ENCODE measurements at regions not wholly inside any gene's neighbourhood (a gene's known extent, or its start where the extent isn't known, plus 50 kb on each side); places are given as distances from the start of the nearest gene placed in this dataset.
A peak's percentile ranks its signal among the peaks of the same experiment; 100 is the strongest.

GRCh38 chr21:35458405-35458804 is 409.3 kb upstream of the RUNX1 start:
- intact Hi-C loops (cut with DNase I), result no loop called here
- H3K9me3 ChIP-seq (ENCODE audit: control insufficient read depth, low read length), result no peaks in the 10 kb centered on the region

DNA sequence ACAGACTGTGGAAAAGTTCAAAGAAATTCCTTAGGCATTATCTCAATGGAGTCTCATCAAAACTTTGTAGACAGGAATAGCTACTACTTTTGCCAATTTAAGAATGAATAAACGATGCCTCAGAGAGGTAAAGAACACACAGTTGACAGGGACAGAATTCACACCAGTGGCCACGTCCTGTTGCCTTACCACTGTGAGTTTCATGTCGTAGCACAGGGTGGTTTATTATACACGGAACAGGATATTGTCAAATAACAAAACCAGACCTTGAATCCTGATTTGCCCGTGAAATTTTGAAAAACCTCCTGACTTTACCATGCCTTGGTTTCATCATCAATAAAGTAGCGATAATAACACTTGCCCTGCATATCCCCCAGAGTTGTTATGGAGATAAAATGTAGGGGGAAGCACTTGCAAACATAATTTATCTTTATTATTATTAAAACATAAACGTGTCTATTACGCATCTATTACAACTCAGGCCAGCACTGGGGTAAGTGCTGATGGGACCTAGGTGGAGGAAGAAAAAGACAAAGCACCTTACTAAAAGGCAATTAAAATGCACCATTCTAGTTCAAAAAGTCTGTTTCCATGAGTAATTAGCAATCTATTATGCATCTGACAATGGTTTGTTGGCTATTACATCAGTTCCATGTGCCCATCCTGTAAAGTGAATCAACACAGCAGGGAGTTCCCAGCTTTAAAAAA is 408.1 kb upstream of the RUNX1 start:
- Histone ChIP-seq H3K27me3 (ENCODE audit: control insufficient read depth, insufficient read depth) (no peaks in the 10 kb centered on the region), H3K4me3 (ENCODE audit: low read length) (no peak overlapping the region), H3K27ac (ENCODE audit: low read length) (no peak overlapping the region), H3K9me3 (ENCODE audit: control insufficient read depth, low read length) (no peaks in the 10 kb centered on the region), H3K4me1 (ENCODE audit: control insufficient read depth, insufficient read depth, low read length) (no peaks in the 10 kb centered on the region)
- ATAC-seq (no peak), DNase-seq (no peak)
- 81% methylated on average over 8 of the region's 8 CpGs for WGBS
- intact Hi-C loops (cut with DNase I), result no loop called here

More at GRCh38 chr21:35458405-35458804, 409.3 kb upstream of the RUNX1 start:
- Histone ChIP-seq H3K27me3 (ENCODE audit: control insufficient read depth, insufficient read depth) (no peaks in the 10 kb centered on the region), H3K27ac (ENCODE audit: low read length) (no peak overlapping the region), H3K4me1 (ENCODE audit: control insufficient read depth, insufficient read depth, low read length) (no peaks in the 10 kb centered on the region), H3K4me3 (ENCODE audit: low read length) (no peak overlapping the region)
- 76% methylated on average over 5 of the region's 5 CpGs for WGBS
- ATAC-seq (no peak), DNase-seq (no peak)

GRCh38 chr21:35451276-35451675 is 402.2 kb upstream of the RUNX1 start:
- WGBS, result 89% methylated on average over 1 of the region's 1 CpG
- no peaks in the 10 kb centered on the region for H3K27me3 ChIP-seq (ENCODE audit: control insufficient read depth, insufficient read depth)
- H3K27ac ChIP-seq (ENCODE audit: low read length), result no peak overlapping the region
- DNase-seq (no peak), ATAC-seq (no peak)
- no peaks in the 10 kb centered on the region for H3K9me3 ChIP-seq (ENCODE audit: control insufficient read depth, low read length)
- no peak overlapping the region for H3K4me3 ChIP-seq (ENCODE audit: low read length)
- no peaks in the 10 kb centered on the region for H3K4me1 ChIP-seq (ENCODE audit: control insufficient read depth, insufficient read depth, low read length)
- intact Hi-C loops (cut with DNase I), result no loop called here

- no peak overlapping the region for H3K4me3 ChIP-seq (ENCODE audit: low read length)
- no peaks in the 10 kb centered on the region for H3K4me1 ChIP-seq (ENCODE audit: control insufficient read depth, insufficient read depth, low read length)
- intact Hi-C loops (cut with DNase I), result no loop called here
- H3K27me3 ChIP-seq (ENCODE audit: control insufficient read depth, insufficient read depth), result no peaks in the 10 kb centered on the region
- 93% methylated on average over 4 of the region's 4 CpGs for WGBS
- no peak for DNase-seq
- no peaks in the 10 kb centered on the region for H3K9me3 ChIP-seq (ENCODE audit: control insufficient read depth, low read length)
- ATAC-seq, result no peak
- no peak overlapping the region for H3K27ac ChIP-seq (ENCODE audit: low read length)
These were observed 401.7 kb upstream of the RUNX1 start for GRCh38 chr21:35450830-35451229.

DNA sequence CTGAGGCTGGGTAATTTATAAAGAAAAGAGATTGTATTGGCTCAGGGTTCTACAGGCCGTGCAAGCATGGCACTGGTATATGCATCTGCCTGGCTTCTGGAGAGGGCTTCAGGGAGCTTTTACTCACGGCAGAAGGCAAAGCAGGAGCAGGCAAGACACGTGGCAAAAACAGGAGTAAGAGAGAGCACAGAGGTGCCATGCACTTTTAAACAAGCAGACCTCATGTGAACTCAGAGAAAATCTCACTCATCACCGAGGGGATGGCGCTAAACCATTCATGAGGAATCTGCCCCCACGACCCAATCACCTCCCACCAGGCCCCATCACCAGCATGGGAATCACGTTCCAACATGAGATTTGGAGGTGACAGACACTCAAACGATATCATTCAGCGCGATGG is 400.7 kb upstream of the RUNX1 start:
- intact Hi-C loops (cut with DNase I), result no loop called here
- H3K27ac ChIP-seq (ENCODE audit: low read length), result no peak overlapping the region

DNA sequence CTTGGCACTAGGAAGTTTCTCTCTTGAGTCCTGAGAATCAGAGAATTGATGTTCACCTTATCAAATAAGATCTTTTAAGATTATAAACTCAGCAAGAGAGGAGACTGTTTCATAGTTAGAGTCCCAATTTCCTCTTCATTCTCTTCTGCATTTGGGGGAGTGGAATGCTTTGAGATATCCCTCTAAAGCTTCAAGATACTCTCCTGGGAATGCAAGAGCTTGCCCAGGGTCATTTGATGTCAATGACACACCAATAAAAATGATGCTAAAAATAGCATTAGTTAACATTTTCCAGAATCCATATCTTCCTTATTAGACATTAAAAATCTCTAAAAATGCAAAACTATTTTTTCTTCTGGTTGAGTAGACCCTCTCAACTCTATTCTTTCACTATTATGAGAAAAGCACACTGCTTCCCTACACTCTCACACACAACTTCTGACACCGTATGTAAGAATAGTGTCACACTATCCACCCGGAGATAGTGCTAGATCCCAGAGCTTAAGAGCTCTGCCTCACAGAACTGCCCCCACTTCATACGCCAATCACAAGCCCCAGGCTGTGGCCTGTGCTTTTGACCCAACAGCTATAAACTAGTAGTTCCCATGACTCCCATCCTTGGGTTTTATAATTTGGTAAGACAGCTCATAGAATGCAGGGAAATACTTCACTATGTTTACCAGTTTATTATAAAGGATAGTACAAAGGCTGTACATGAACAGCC is 399.9 kb upstream of the RUNX1 start:
- DNase-seq, result no peak
- WGBS, result 51% methylated on average over 3 of the region's 3 CpGs
- H3K27me3 ChIP-seq (ENCODE audit: control insufficient read depth, insufficient read depth), result no peaks in the 10 kb centered on the region
- H3K9me3 ChIP-seq (ENCODE audit: control insufficient read depth, low read length), result no peaks in the 10 kb centered on the region
- no peaks in the 10 kb centered on the region for H3K4me1 ChIP-seq (ENCODE audit: control insufficient read depth, insufficient read depth, low read length)
- ATAC-seq, result peak in 1 of 2 donors; percentile 60
- H3K27ac ChIP-seq (ENCODE audit: low read length), result no peak overlapping the region
- no peak overlapping the region for H3K4me3 ChIP-seq (ENCODE audit: low read length)
- intact Hi-C loops (cut with DNase I), result no loop called here

More for the DNA sequence above, 400.7 kb upstream of the RUNX1 start:
- peak; percentile 77 to 78 for ATAC-seq
- DNase-seq, result peak in 1 of 3 donors; percentile 17
- no peaks in the 10 kb centered on the region for H3K27me3 ChIP-seq (ENCODE audit: control insufficient read depth, insufficient read depth)
- 66% methylated on average over 10 of the region's 10 CpGs for WGBS
- no peaks in the 10 kb centered on the region for H3K4me1 ChIP-seq (ENCODE audit: control insufficient read depth, insufficient read depth, low read length)
- H3K4me3 ChIP-seq (ENCODE audit: low read length), result no peak overlapping the region
- no peaks in the 10 kb centered on the region for H3K9me3 ChIP-seq (ENCODE audit: control insufficient read depth, low read length)

- intact Hi-C loops (cut with DNase I), result no loop called here
- 83% methylated on average over 1 of the region's 1 CpG for WGBS
- no peak for ATAC-seq
These were observed 395.3 kb upstream of the RUNX1 start for GRCh38 chr21:35444391-35444790.

DNA sequence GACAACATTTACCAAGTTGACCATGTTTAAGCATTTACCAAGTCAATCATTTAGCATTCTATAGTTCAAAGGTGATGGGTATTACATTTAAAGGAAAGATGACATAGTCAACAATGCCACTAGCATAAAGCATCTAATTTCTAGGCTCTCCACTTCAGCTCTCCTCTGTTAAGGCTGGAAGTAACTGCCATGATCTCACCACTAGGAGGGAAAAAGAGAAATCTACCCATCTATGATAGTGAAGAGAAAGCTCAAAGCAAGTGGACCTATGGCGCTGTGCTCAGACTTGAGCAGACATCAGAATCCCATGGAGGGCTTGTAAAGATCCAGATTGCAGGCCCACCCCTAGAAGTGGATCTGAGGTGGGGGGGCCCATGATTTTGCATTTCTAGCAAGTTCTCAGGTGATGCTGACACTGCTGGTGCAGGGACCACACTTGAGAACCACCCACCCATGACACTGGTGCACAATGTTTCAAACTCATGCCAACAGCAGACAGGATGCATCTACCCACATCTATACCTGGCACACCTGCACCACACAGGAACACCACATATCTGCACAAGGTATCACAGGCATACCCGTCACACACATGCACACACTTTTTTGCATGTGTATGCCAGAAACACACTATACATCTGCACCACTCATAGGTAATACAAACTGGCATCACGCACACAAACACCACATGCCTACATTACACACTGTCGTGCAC is 392.9 kb upstream of the RUNX1 start:
- ATAC-seq (no peak), DNase-seq (no peak)
- Histone ChIP-seq H3K4me3 (ENCODE audit: low read length) (no peak overlapping the region), H3K9me3 (ENCODE audit: control insufficient read depth, low read length) (no peaks in the 10 kb centered on the region), H3K4me1 (ENCODE audit: control insufficient read depth, insufficient read depth, low read length) (no peaks in the 10 kb centered on the region), H3K27ac (ENCODE audit: low read length) (no peak overlapping the region), H3K27me3 (ENCODE audit: control insufficient read depth, insufficient read depth) (no peaks in the 10 kb centered on the region)
- intact Hi-C loops (cut with DNase I), result no loop called here
- 91% methylated on average over 4 of the region's 4 CpGs for WGBS

More at GRCh38 chr21:35444391-35444790, 395.3 kb upstream of the RUNX1 start:
- DNase-seq, result no peak
- Histone ChIP-seq H3K27ac (ENCODE audit: low read length) (no peak overlapping the region), H3K4me3 (ENCODE audit: low read length) (no peak overlapping the region), H3K9me3 (ENCODE audit: control insufficient read depth, low read length) (no peaks in the 10 kb centered on the region), H3K27me3 (ENCODE audit: control insufficient read depth, insufficient read depth) (no peaks in the 10 kb centered on the region), H3K4me1 (ENCODE audit: control insufficient read depth, insufficient read depth, low read length) (no peaks in the 10 kb centered on the region)

- Histone ChIP-seq H3K4me3 (ENCODE audit: low read length) (no peak overlapping the region), H3K27me3 (ENCODE audit: control insufficient read depth, insufficient read depth) (no peaks in the 10 kb centered on the region), H3K4me1 (ENCODE audit: control insufficient read depth, insufficient read depth, low read length) (no peaks in the 10 kb centered on the region), H3K27ac (ENCODE audit: low read length) (no peak overlapping the region), H3K9me3 (ENCODE audit: control insufficient read depth, low read length) (no peaks in the 10 kb centered on the region)
- ATAC-seq (peak; percentile 49 to 77), DNase-seq (peak in 1 of 3 donors; percentile 43)
- intact Hi-C loops (cut with DNase I), result no loop called here
- WGBS, result 34% methylated on average over 6 of the region's 6 CpGs
These were observed 389.7 kb upstream of the RUNX1 start for GRCh38 chr21:35438643-35439404.

- no peak overlapping the region for H3K4me3 ChIP-seq (ENCODE audit: low read length)
- no peaks in the 10 kb centered on the region for H3K4me1 ChIP-seq (ENCODE audit: control insufficient read depth, insufficient read depth, low read length)
- ATAC-seq (no peak), DNase-seq (no peak)
- H3K27ac ChIP-seq (ENCODE audit: low read length), result no peak overlapping the region
- H3K27me3 ChIP-seq (ENCODE audit: control insufficient read depth, insufficient read depth), result no peaks in the 10 kb centered on the region
- no peaks in the 10 kb centered on the region for H3K9me3 ChIP-seq (ENCODE audit: control insufficient read depth, low read length)
- intact Hi-C loops (cut with DNase I), result no loop called here
These were observed 388.8 kb upstream of the RUNX1 start for GRCh38 chr21:35437941-35438340.
